ENCODE measurements at regions not wholly inside any gene's neighbourhood (a gene's known extent, or its start where the extent isn't known, plus 50 kb on each side); places are given as distances from the start of the nearest gene placed in this dataset.
A peak's percentile ranks its signal among the peaks of the same experiment; 100 is the strongest.
"Not testable (repeated sequence)": the region's sequence is repeated elsewhere in the genome, so short reads cannot be mapped to it uniquely, and the experiment has no call there.

GRCh38 chr20:52034581-52034980 lies 157.0 kb downstream of the ZFP64 start:
- POLR2A ChIA-PET, result no interaction called here

GRCh38 chr20:52033313-52033712 lies 158.3 kb downstream of the ZFP64 start:
- no peak for DNase-seq (ENCODE audit: low read depth, low spot score)
- no peaks in the 10 kb centered on the region for H3K27me3 ChIP-seq (ENCODE audit: control insufficient read depth, insufficient read depth, low read length)
- ChIA-PET POLR2A (no interaction called here), CTCF (no interaction called here)
- TF ChIP-seq CTCF (IDR thresholded peaks at IDR 0.05; ENCODE audit: low read depth, low read length), result no peak
- H3K9me3 ChIP-seq (ENCODE audit: control insufficient read depth, insufficient read depth, low read length), result no peaks in the 10 kb centered on the region
- H3K4me3 ChIP-seq (ENCODE audit: low read depth, low read length), result no peak overlapping the region
- no peak overlapping the region for H3K27ac ChIP-seq (ENCODE audit: low read depth, low read length)

More at GRCh38 chr20:52034581-52034980, 157.0 kb downstream of the ZFP64 start:
- Histone ChIP-seq H3K9me3 (ENCODE audit: control insufficient read depth, insufficient read depth, low read length) (no peaks in the 10 kb centered on the region), H3K4me3 (ENCODE audit: low read depth, low read length) (no peak overlapping the region), H3K27me3 (ENCODE audit: control insufficient read depth, insufficient read depth, low read length) (no peaks in the 10 kb centered on the region), H3K27ac (ENCODE audit: low read depth, low read length) (no peak overlapping the region)
- no peak for TF ChIP-seq CTCF (IDR thresholded peaks at IDR 0.05; ENCODE audit: low read depth, low read length)
- CTCF ChIA-PET, result no interaction called here
- DNase-seq (ENCODE audit: low read depth, low spot score), result no peak

- DNase-seq (ENCODE audit: low read depth, low spot score); H3K27me3 ChIP-seq (ENCODE audit: control insufficient read depth, insufficient read depth, low read length); H3K9me3 ChIP-seq (ENCODE audit: control insufficient read depth, insufficient read depth, low read length): not testable (repeated sequence)
- ChIA-PET POLR2A (interaction anchor here (0.6 to 1.7 kb wide), 5 partner anchors 10 to 330 kb away, joined by 3 to 6 read pairs (median 5); no protein-coding TSS in a partner anchor), CTCF (interaction anchor here (1.9 kb wide), 1 partner anchor 232 kb away, joined by 7 read pairs; no protein-coding TSS in a partner anchor)
- H3K4me3 ChIP-seq (ENCODE audit: low read depth, low read length), result 0 out of 2 replicates have a peak overlapping the region, but pooled peaks have one; percentile 4
- peak overlapping the region; percentile 95 for H3K27ac ChIP-seq (ENCODE audit: low read depth, low read length)
Observed at GRCh38 chr20:52032304-52032683, 159.3 kb downstream of the ZFP64 start.

GRCh38 chr20:52031563-52032303 lies 159.8 kb downstream of the ZFP64 start:
- peak overlapping the region; percentile 4 for H3K4me3 ChIP-seq (ENCODE audit: low read depth, low read length)
- POLR2A ChIA-PET, result interaction anchor here (0.6 to 1.7 kb wide), 8 partner anchors 10 to 1289 kb away, joined by 3 to 20 read pairs (median 5); no protein-coding TSS in a partner anchor

GRCh38 chr20:52031206-52031562 lies 160.4 kb downstream of the ZFP64 start:
- DNase-seq (ENCODE audit: low read depth, low spot score), result peak; percentile 38
- H3K27ac ChIP-seq (ENCODE audit: low read depth, low read length), result peak overlapping the region; percentile 95
- H3K9me3 ChIP-seq (ENCODE audit: control insufficient read depth, insufficient read depth, low read length), result no peaks in the 10 kb centered on the region
- POLR2A ChIA-PET, result interaction anchor here (0.6 to 1.7 kb wide), 3 partner anchors 9 to 231 kb away, joined by 5 to 20 read pairs (median 5); no protein-coding TSS in a partner anchor
- CTCF ChIA-PET, result interaction anchor here (0.6 to 1.9 kb wide), 2 partner anchors 17 to 231 kb away, joined by 3 to 7 read pairs; no protein-coding TSS in a partner anchor
- H3K4me3 ChIP-seq (ENCODE audit: low read depth, low read length), result no peak overlapping the region
- TF ChIP-seq CTCF (IDR thresholded peaks at IDR 0.05; ENCODE audit: low read depth, low read length), result no peak
- H3K27me3 ChIP-seq (ENCODE audit: control insufficient read depth, insufficient read depth, low read length), result no peaks in the 10 kb centered on the region

More at GRCh38 chr20:52031563-52032303, 159.8 kb downstream of the ZFP64 start:
- no peaks in the 10 kb centered on the region for H3K27me3 ChIP-seq (ENCODE audit: control insufficient read depth, insufficient read depth, low read length)
- CTCF ChIA-PET, result interaction anchor here (0.6 to 1.9 kb wide), 2 partner anchors 16 to 232 kb away, joined by 3 to 7 read pairs; no protein-coding TSS in a partner anchor
- no peaks in the 10 kb centered on the region for H3K9me3 ChIP-seq (ENCODE audit: control insufficient read depth, insufficient read depth, low read length)
- peak overlapping the region; percentile 95 for H3K27ac ChIP-seq (ENCODE audit: low read depth, low read length)
- peak; percentile 82 for DNase-seq (ENCODE audit: low read depth, low spot score)
- TF ChIP-seq CTCF (IDR thresholded peaks at IDR 0.05; ENCODE audit: low read depth, low read length), result no peak

GRCh38 chr20:52029129-52029528 lies 162.4 kb downstream of the ZFP64 start:
- H3K4me3 ChIP-seq (ENCODE audit: low read depth, low read length); CTCF ChIA-PET; H3K27ac ChIP-seq (ENCODE audit: low read depth, low read length); H3K27me3 ChIP-seq (ENCODE audit: control insufficient read depth, insufficient read depth, low read length); H3K9me3 ChIP-seq (ENCODE audit: control insufficient read depth, insufficient read depth, low read length); DNase-seq (ENCODE audit: low read depth, low spot score): not testable (repeated sequence)
- POLR2A ChIA-PET, result interaction anchor here (0.6 kb wide), 1 partner anchor 45 kb away, joined by 5 read pairs; no protein-coding TSS in a partner anchor
